Endothelial cell of umbilical vein (primary cell): ENCODE measurements at regions not wholly inside any gene's neighbourhood (a gene's known extent, or its start where the extent isn't known, plus 50 kb on each side); places are given as distances from the start of the nearest gene placed in this dataset.

Source experiments
- BruUV-seq: library from RNA; stranded (reverse); fragments of 400-500 nt; replicated peaks from 2 replicates; lab custom pipeline; 2021; lab: Mats Ljungman, UMichigan
- CTCF ChIA-PET: fragments of 300-600, 350-600 bp; sonication (Branson Sonifier 250); formaldehyde crosslinking; loops from one replicate; lab custom pipeline; 2021; ENCODE audit warnings: antibody characterized with exemption, inconsistent platforms; lab: Charles Lee
- POLR2A ChIA-PET: fragments of 300-600, 350-600 bp; sonication (Branson Sonifier 250); formaldehyde crosslinking; loops from one replicate; lab custom pipeline; 2021; ENCODE audit warnings: antibody characterized with exemption, inconsistent platforms; lab: Charles Lee
- DNase-seq: peaks from one replicate; pipeline ENCODE4 v3.0.0-alpha.2; 2011; ENCODE audit warnings: low read depth, low spot score
- FAIRE-seq: peaks from 2 replicates; lab custom pipeline; 2011; peaks lifted over from hg19 to GRCh38; lab: Jason Lieb, UNC
- H2AFZ ChIP-seq: 2 replicates; pipeline ENCODE4 v1.6.0; 2012; ENCODE audit warnings: low read depth, low read length, control low read depth, inconsistent platforms
- H3K27ac ChIP-seq: 2 replicates; pipeline ENCODE4 v1.5.1; 2011; ENCODE audit warnings: low read depth, mild to moderate bottlenecking, control low read depth, low read length, moderate library complexity; ENCODE audit not compliant: insufficient read depth
- H3K27me3 ChIP-seq, 2 experiments: 2 replicates each; pipeline versions ENCODE4 v1.6.0 to v1.6.1; 2011; ENCODE audit warnings: low read length in 2 of 2, mixed read lengths in 1 of 2; ENCODE audit not compliant: control insufficient read depth in 2 of 2, insufficient read depth in 2 of 2
- H3K36me3 ChIP-seq, 2 experiments: 2 replicates in 1 of 2; 3 replicates in 1 of 2; pipeline ENCODE4 v1.5.1; 2011; ENCODE audit warnings: low read length in 2 of 2, mild to moderate bottlenecking in 1 of 2, moderate library complexity in 1 of 2; ENCODE audit not compliant: control insufficient read depth in 2 of 2, insufficient read depth in 2 of 2; ENCODE audit errors: extremely low read depth in 1 of 2
- H3K4me1 ChIP-seq: 3 replicates; pipeline ENCODE4 v1.5.1; 2011; ENCODE audit warnings: mild to moderate bottlenecking, low read length; ENCODE audit not compliant: control insufficient read depth, insufficient read depth; ENCODE audit errors: extremely low read depth
- H3K4me2 ChIP-seq: 2 replicates; pipeline ENCODE4 v1.6.1; 2011; ENCODE audit warnings: low read length, control low read depth, mixed read lengths; ENCODE audit not compliant: insufficient read depth
- H3K4me3 ChIP-seq, 3 experiments: fragments of 200-600 bp in 1 of 3; sonication (generic), shearing (Covaris generic) in 1 of 3; replicated peaks in 1 of 3; 2 replicates each; pipeline ENCODE4 v1.5.1; 2011 to 2016; ENCODE audit warnings: control low read depth in 3 of 3, low read length in 3 of 3, mild to moderate bottlenecking in 2 of 3, inconsistent platforms in 1 of 3, low read depth in 1 of 3, moderate library complexity in 1 of 3; ENCODE audit not compliant: insufficient read depth in 1 of 3
- H3K79me2 ChIP-seq: 2 replicates; pipeline ENCODE4 v1.6.0; 2012; ENCODE audit warnings: low read length, inconsistent platforms; ENCODE audit not compliant: control insufficient read depth, insufficient read depth
- H3K9ac ChIP-seq: replicated peaks from 2 replicates; pipeline ENCODE3; 2011; ENCODE audit warnings: low read length, control low read depth; ENCODE audit not compliant: insufficient read depth; ENCODE audit errors: extremely low read depth
- H3K9me1 ChIP-seq: replicated peaks from 3 replicates; pipeline ENCODE4 v1.6.0; 2011; ENCODE audit warnings: mild to moderate bottlenecking, low read length; ENCODE audit not compliant: control insufficient read depth, insufficient read depth; ENCODE audit errors: extremely low read depth
- H3K9me3 ChIP-seq: replicated peaks from 2 replicates; pipeline ENCODE4 v1.5.1; 2012; ENCODE audit warnings: low read length, inconsistent platforms; ENCODE audit not compliant: control insufficient read depth, insufficient read depth
- H4K20me1 ChIP-seq: replicated peaks from 2 replicates; pipeline ENCODE3; 2011; ENCODE audit warnings: mild to moderate bottlenecking, low read length; ENCODE audit not compliant: control insufficient read depth, insufficient read depth; ENCODE audit errors: extremely low read depth
- EZH2 ChIP-seq: IDR thresholded peaks from 2 replicates; pipeline ENCODE4 v1.6.1; 2012; ENCODE audit warnings: borderline replicate concordance, low read depth, mild to moderate bottlenecking, moderate library complexity, low read length, inconsistent platforms; ENCODE audit not compliant: severe bottlenecking
- FOS ChIP-seq: IDR thresholded peaks from 2 replicates; pipeline ENCODE4 v1.6.1; 2011; ENCODE audit warnings: mild to moderate bottlenecking, low read length, moderate library complexity, borderline replicate concordance; ENCODE audit not compliant: insufficient read depth
- GATA2 ChIP-seq: IDR thresholded peaks from 2 replicates; pipeline ENCODE4 v1.7.0; 2011; ENCODE audit warnings: low read depth, mild to moderate bottlenecking, moderate library complexity, mixed read lengths, low read length; ENCODE audit not compliant: insufficient read length, insufficient read depth
- JUN ChIP-seq: IDR thresholded peaks from 2 replicates; pipeline ENCODE4 v1.6.1; 2011; ENCODE audit warnings: borderline replicate concordance, low read depth; ENCODE audit not compliant: insufficient read length, insufficient read depth
- MYC ChIP-seq: IDR thresholded peaks from one replicate; pipeline ENCODE4 v1.6.1; 2011; ENCODE audit warnings: mild to moderate bottlenecking, low read depth, low read length
- POLR2A ChIP-seq: IDR thresholded peaks from 2 replicates; pipeline ENCODE4 v1.6.1; 2012; ENCODE audit warnings: low read depth, mild to moderate bottlenecking, control low read depth, low read length
- POLR2AphosphoS5 ChIP-seq: IDR thresholded peaks from 2 replicates; pipeline ENCODE4 v1.6.1; 2012; ENCODE audit warnings: low read depth, mild to moderate bottlenecking, control low read depth, low read length, moderate library complexity; ENCODE audit not compliant: insufficient read depth
- dilution Hi-C: fragments of 300-500 bp; cut with MboI; formaldehyde crosslinking; loops from one replicate; pipeline ENCODE4 v1.15.0; 2019; ENCODE audit warnings: low sequenced_read_pairs; ENCODE audit not compliant: extremely low pct_ligation_motif_present
- intact Hi-C: fragments of 100-400 bp; cut with micrococcal nuclease; formaldehyde crosslinking; loops from one replicate; pipeline ENCODE4 v1.10.0; 2022
- TF ChIP-seq, protein P1 (sequence below): IDR thresholded peaks from 2 replicates; pipeline ENCODE4 v1.6.1; 2011; ENCODE audit not compliant: insufficient read depth, insufficient read length
- TF ChIP-seq, protein P2 (sequence below), 2 donors: IDR thresholded peaks; 1 replicate in 1 of 2; 2 replicates in 1 of 2; pipeline ENCODE4 v1.5.1; 2011; ENCODE audit warnings: low read length in 2 of 2, mild to moderate bottlenecking in 2 of 2, moderate library complexity in 2 of 2, control low read depth in 1 of 2, inconsistent platforms in 1 of 2, low read depth in 1 of 2; ENCODE audit not compliant: insufficient read depth in 1 of 2; ENCODE audit errors: extremely low read depth in 1 of 2

DNA sequence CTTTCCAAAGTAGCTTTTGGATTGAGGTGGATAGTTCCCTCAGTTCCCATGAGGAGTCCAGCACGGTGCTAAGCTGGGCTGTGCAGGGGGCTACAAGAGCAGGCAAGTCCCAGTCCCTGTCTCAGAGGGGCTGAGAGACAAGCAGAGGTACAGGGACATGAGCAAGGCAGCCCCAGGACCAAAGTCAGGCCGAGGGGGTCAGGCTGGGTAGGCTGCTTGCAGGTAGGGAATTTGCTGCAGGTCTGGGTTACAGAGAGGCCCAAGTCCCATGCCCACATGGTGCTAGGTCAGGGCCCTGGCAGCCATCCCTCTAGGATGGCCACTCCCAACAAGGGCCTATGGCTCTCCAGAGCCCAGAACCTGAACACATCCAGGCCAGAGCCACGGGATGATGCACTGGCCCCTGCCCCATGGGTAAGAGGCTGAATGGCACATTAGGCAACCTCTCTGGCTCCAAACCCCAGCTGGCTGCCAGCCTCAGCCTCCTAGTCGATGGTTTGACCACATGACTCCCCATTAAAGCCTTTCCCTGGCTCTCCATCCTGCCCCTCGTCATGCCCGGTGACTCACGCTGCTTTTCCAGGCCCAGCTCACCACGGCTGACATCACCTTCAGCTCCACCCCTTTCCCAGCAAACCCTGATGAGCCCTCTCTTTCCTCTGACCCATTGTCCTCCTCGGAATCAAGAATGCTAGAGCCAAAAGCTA is 83.7 kb downstream of the SDC1 start:
- Histone ChIP-seq H3K4me2 (no peak overlapping the region), H3K4me3 (no peak overlapping the region), H3K4me1 (peaks cover 17% of the 10 kb centered on the region), H2AFZ (peak overlapping the region; percentile 57), H3K9ac (no peak overlapping the region), H3K9me1 (no peaks in the 10 kb centered on the region), H3K9me3 (no peaks in the 10 kb centered on the region), H3K27ac (peak overlapping the region; percentile 38), H4K20me1 (no peaks in the 10 kb centered on the region), H3K79me2 (no peaks in the 10 kb centered on the region), H3K36me3 (no peaks in the 10 kb centered on the region), H3K27me3 (no peaks in the 10 kb centered on the region)
- FAIRE-seq (peak; percentile 99), DNase-seq (peak; percentile 94)
- TF ChIP-seq, protein P1, sequence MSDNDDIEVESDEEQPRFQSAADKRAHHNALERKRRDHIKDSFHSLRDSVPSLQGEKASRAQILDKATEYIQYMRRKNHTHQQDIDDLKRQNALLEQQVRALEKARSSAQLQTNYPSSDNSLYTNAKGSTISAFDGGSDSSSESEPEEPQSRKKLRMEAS, result peak; percentile 53
- TF ChIP-seq JUN, result peak; percentile 86
- TF ChIP-seq POLR2AphosphoS5, result no peak
- TF ChIP-seq POLR2A, result no peak
- no peak for TF ChIP-seq EZH2
- peak; percentile 94 for TF ChIP-seq FOS
- TF ChIP-seq, protein P2, sequence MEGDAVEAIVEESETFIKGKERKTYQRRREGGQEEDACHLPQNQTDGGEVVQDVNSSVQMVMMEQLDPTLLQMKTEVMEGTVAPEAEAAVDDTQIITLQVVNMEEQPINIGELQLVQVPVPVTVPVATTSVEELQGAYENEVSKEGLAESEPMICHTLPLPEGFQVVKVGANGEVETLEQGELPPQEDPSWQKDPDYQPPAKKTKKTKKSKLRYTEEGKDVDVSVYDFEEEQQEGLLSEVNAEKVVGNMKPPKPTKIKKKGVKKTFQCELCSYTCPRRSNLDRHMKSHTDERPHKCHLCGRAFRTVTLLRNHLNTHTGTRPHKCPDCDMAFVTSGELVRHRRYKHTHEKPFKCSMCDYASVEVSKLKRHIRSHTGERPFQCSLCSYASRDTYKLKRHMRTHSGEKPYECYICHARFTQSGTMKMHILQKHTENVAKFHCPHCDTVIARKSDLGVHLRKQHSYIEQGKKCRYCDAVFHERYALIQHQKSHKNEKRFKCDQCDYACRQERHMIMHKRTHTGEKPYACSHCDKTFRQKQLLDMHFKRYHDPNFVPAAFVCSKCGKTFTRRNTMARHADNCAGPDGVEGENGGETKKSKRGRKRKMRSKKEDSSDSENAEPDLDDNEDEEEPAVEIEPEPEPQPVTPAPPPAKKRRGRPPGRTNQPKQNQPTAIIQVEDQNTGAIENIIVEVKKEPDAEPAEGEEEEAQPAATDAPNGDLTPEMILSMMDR (IDR thresholded peaks at IDR 0.05; ENCODE audit: extremely low read depth in 1 of 2, insufficient read depth in 1 of 2, low read depth in 1 of 2, low read length in 2 of 2), result no peak
- TF ChIP-seq MYC, result no peak
- TF ChIP-seq GATA2, result no peak
- ChIA-PET POLR2A (no interaction called here), CTCF (interaction anchor here (0.7 to 1.7 kb wide), 5 partner anchors 8 to 185 kb away, joined by 3 to 8 read pairs (median 4); partner anchors contain the start of gene SDC1)
- no TSS peak for BruUV-seq
- dilution Hi-C loops, result no loop called here
- intact Hi-C loops, result loop anchor here (2.0 kb wide), 1 partner anchor 26 kb away; no protein-coding TSS in a partner anchor
